Frontal cortex (tissue), 3 donors: ENCODE measurements at regions not wholly inside any gene's neighbourhood (a gene's known extent, or its start where the extent isn't known, plus 50 kb on each side); places are given as distances from the start of the nearest gene placed in this dataset.
A peak's percentile ranks its signal among the peaks of the same experiment; 100 is the strongest.

Experiments used
- DNase-seq, 2 donors: peaks; one replicate each; pipeline ENCODE4 v3.0.0; 2012; ENCODE audit warnings: low spot score in 2 of 2
- FAIRE-seq: peaks from 2 replicates; lab custom pipeline; 2012; peaks lifted over from hg19 to GRCh38; lab: Jason Lieb, UNC
- donor health status: control.
- donor health status: control.
- donor health status: control.

DNA sequence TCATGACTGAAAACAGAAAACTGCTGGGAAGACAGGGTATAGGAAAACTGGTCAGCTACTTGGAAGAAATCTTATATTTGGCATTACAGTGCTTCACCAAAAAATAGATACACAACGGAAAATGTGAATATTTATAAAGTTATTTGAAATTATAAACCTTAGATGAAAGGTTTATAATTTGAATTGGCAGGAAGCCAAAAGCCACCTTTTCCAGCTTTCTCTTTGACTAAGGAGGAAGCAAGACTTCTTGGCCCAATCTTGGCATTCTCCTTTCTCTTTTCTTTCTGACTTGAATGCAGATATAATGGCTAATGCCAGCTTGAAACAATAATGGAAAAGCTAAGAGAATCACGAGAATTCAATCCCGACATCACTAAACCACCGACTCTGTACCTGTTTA is 196.5 kb upstream of the PIK3C3 start:
- DNase-seq (no peak), FAIRE-seq (no peak)

DNA sequence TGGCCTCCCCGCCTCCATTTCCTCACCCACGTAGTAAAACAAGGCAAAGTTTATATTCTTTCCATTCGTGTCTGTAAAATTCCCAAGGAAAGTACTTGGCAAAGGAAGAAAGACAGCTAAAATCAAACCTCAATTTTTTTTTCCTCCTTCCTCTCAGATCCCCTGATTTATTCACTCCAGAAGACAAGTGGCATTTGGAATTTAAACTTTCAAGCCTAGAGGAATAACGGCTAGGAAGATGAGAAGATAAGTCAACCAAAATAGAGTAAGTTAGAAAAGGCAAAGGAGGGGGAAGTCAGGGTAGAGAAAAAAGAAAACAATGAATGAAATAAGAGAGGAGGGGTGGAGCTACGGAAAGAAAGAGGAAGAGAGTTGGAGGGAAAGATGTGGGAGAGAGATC is 198.9 kb upstream of the PIK3C3 start:
- no peak for DNase-seq
- FAIRE-seq, result no peak

DNA sequence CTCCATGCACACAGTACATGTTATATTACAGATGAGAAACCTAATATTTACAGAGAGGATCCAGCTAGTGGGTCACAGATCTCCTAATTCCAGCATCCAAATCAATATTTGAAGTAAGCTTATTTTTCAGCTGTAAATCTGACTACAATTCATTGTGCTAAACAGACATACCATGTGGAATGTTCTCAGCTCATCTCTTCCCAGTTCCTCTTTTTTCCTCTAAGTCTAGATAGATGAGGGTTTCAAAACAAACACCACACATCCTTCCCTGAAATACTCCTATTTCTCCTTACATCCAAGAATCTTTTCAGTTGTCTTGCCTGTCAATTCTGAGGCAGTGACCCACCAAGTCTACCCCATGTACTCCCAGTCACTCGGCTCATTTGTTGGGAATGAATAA is 200.7 kb upstream of the PIK3C3 start:
- no peak for FAIRE-seq
- no peak for DNase-seq

DNA sequence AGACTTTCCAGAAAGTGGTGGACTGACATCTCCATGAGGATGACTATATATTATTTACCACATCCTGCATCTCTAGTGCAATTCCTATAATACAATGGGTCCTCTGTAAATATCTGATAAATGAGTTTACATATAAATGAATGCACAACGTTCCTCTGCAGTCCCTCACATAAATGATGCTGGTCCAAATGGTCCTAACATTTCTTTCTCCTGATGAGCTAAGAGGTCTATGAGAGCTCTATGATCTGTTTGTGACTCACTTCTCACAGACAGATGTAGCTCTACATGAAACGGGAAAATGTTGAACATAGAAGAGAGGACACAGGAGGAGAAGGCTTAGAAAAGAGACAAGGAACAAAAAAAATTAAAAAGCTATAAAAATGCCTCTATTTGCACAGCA is 201.2 kb upstream of the PIK3C3 start:
- FAIRE-seq, result no peak
- DNase-seq, result no peak

DNA sequence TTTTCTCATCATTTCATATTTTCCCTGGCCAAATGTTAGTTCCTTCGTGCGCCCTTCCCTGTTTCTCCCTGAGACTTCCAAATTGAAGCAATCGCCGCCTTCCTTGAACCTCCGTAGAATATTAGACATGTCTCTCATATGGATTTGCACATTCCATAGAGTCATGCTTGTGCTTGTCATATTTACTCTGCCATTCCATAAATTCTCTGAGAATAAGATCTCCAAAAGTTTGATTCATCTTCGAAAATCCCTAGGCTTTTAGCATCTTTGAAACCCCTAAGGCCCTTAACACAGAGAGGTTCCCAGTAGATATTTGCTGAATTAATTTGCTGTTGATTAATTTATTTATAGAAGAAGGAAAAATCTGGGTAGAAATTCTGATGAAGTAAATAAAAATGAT is 202.2 kb upstream of the PIK3C3 start:
- DNase-seq (no peak), FAIRE-seq (no peak)

DNA sequence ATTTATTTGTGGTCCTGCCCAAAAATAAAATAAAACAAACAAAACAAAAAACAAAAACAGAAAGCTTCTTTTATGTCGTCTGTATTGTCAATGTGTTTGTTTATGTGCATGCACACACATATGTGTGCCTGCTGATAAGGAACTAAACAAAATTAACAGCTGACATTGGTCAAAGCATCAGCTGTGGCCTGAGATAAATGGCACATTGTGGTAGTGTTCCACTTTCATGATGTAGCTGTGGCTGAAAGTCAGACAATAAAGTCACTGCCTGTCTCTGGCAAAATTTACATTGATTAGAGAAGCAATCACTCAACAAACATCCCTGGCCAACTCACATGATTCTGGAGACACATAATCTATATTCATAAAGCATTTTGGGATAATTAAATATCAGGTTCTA is 203.4 kb upstream of the PIK3C3 start:
- no peak for DNase-seq
- FAIRE-seq, result no peak

DNA sequence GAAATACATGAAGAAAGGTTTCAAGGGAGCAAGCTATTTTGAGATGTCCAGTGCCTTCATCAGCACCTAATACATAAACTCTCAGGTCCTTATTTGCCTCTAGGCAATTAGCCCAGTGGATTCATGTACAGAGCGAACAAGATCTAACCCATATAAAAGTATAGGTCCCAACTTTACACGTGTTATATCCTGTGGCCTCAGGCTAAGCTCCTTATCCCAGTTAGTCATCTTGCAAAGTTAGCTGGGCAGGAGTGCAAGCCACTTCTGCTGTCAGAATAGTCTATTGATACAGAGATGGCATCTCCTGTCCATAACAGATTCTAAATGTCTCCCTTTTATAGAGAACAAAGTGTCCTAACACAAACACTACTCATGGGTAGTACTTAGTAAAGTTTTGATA is 203.9 kb upstream of the PIK3C3 start:
- no peak for FAIRE-seq
- DNase-seq, result no peak

DNA sequence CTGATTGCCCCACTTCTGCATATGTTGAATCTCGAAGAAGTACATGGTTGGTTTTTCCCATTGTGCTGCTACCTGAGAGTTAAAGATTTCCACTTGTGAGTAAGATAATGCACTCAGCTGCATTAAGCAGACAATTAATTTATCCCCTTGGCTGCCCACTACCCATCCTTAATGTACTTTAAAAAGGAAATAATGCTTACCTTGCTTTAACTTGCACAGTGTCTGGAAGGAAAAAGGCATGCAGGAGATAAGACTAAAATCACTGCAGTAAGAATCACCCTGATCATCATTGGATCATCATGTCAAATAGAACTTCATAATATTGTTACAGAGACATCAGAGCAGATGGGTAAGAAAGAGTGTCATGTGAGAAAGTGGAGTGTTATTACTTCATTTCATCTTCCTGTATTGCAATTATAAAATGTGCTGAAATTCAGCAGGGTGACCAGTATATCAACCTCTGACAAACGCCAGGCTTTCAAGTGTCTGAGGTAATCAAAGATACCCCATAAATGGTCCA is 207.3 kb upstream of the PIK3C3 start:
- DNase-seq (no peak), FAIRE-seq (no peak)

DNA sequence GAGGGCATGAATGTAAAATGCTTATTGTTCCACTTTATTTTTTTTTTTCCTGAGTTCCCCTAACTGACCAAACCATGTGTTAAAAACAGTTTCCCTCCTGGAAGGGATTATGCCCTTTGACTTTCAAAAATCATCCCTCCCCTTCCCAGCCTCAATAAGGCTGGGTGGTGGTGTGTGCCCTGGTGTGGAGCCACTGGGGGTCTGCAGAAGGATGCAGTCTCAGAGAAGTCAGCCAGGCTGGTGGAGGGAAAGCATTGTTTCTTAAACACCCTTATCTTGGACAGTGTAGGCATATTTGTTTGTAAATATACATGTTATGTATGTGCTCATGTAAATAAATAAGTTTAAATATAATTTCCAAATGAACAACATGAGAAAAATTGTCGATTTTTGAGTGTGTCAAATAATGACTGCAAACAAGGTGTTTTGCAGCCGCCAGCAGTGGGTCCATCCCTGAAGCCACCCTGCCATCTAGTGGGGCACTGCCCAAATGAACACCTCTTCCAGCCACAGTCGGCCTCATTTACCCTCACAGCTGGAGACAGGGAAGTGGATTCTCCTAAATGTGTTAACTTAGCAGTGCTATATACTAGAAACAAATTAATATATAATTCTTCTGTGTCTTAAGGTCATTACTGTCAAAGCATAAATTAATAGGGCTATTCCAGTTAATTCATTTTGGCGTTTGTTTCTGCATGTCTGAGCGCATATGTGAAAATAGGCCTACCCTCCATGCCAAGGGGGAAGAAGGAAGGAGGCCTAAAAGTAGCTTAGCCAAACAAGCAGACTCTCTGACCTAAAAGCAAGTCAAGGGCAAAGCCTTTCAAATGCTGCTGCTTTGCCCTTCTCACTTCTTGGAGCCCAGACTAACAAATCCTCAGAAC is 209.6 kb upstream of the PIK3C3 start:
- peak in 1 of 2 donors; percentile 31 for DNase-seq
- FAIRE-seq, result no peak

DNA sequence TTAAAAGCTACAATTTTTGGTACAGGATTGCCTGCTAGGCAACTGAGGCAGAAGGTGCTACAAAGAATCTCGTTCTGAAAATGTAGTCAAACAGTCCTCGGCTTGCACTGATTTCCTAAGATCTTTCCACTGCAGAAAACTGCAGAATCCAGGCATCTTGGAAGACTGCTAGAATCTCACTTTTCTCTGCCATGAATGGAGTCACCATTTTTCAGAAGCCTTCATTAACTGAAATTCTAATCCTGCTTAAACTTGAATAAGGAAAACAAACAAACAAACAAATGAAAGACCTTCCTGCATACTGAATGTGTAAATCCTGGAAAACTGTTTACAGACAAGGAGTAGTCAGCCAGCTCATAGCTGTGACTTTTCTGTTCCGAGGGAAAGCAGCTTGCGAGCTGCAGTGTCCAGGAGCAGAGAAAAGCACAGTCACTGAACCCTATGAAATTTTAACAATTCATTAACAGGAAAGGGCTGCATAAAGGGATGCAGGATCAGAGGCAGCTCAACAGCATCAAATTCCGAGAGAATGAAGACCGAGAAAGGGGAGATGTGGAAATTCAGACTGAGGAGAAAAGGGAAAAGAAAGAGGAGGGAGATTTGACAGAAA is 210.5 kb upstream of the PIK3C3 start:
- DNase-seq (no peak), FAIRE-seq (no peak)

DNA sequence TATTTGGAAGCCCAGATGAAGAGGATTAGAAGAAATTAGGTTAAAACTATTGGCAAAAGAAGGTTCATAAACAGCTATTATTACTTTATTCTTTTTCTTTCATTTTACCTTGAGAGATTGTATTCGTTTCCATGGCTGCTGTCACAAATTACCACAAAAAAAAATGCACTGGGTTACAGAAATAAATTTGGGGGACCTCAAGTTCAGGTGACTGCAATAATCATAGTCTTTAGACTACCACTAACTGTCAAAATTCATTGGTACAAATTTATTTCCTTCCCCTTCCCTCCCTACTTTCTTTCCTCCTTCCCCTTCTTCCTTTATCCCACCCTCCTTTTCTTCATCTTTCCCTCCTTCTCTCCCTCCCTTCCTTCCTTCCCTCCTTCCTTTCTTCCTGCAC is 217.8 kb upstream of the PIK3C3 start:
- FAIRE-seq (no peak), DNase-seq (no peak)

DNA sequence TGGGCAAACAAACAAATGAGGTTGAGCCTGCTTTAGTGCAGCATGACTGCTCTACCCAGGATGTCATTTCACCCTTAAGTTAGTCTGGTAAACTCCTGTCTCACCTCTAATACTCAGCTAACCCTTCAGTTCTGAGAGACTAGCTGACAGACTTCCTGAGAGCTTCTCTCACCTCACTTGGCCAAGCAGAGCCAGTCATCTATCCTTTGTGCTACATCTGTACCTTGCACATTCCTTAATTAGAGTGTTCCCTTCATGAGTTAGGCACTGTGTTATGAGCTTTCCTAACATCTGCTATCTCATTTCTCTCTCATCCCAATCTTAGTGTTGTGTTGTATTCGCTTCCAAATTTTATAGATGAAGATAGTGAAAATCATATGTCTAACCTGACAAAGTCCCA is 220.1 kb upstream of the PIK3C3 start:
- DNase-seq (no peak), FAIRE-seq (no peak)

DNA sequence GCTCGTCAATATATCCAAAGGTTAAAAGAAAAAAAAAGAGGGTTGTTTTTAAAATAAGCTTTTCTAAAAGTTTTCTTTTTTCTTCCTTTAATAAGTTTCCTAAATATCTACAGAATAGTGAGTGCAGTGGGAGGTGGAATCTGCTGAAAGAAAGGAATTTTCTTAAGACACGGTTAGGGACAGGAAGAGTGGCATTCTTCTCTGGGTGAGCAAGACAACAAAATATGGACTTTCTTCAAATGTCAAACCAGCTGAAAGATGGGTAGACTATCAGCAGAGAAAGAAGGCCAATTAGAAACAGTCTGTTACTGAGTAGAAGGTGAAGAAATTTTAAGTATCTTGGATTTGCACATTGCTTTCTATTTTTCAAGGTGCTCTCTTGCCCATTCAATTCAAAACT is 222.7 kb upstream of the PIK3C3 start:
- FAIRE-seq, result no peak
- no peak for DNase-seq

DNA sequence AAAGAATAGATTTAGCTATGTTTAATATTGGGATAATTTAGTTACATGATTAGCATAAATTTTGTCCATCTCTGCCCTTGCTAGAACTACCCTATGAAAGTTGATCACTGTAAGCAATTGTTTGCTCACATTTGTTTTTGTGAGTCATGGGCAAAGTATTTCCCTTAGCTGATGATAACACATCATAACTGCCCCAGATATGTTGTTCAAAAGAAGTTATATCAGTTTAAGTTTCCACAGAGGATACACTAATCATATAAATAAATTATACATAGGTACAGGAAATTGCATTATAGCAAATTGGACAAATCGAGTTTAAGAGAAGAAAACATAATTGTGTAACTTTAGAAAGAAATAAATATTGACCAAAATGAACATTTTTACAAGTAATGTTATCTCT is 223.2 kb upstream of the PIK3C3 start:
- FAIRE-seq (no peak), DNase-seq (no peak)

DNA sequence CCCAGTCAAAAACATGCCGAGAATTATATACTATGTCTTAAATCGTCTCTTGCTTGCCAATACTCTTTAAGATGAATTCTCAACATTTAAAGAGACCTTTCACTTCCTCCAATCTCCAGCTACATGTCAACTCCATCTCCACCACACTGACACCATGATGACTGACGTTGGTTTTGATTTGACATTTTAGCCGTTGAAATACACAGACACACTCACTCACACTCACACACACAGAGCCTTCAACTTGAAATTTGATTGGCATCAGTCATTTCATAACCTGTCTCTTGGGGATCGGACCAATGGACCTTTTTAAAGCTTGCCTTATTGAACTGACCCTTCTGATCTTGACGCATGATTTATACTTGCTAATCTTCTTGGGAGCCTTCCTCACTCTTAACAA is 230.8 kb upstream of the PIK3C3 start:
- no peak for FAIRE-seq
- no peak for DNase-seq

DNA sequence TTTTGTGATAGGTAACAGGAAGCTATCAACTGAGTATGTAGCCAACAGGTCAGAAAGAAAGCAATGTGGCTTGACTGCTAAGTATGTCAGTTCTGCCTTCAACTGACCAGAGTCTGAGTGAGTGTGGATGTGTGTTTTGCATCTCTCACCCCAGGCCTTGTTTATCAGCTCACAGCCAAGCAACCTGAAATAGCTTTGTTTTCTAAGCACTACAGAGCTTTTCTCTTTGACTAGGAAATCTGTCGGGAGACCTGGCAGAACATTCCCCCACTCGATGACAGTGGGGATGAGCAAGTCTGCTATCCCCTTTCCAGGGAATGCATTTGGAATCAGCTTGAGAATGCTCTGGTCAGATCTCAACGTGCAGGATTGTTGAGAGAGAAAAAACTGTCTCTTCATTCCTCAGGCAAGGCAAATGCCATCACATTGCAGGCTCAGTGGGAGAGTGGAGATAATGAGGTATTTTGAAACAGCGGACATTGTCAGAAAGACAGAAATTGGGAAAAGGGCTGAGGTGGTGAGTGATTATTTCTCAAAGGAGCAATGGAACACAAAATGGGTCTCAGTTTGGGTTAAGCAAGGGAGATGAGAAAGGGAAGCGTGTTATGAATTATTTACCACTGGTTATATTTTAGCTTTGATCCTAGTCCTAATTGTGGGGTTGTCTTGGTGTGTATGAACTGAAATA is 233.8 kb upstream of the PIK3C3 start:
- DNase-seq (no peak), FAIRE-seq (no peak)

DNA sequence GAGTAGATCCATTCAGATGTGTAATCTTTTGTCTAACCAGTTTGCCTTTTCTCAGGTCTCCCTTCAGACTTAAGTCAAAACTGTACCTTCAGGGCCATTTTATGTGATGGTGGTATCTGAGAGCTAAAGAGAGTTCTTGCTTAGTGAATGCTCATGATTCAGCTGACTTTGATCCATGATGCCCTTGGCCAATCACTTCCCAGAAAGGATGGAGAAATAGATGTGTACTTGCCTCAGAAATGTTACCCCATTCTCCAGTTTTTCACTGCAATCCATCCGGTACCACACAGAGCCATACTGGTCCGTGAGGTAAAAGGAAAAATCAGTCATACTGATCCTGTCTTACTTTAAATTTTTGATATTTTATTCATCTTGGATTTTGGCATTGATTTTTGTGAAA is 234.8 kb upstream of the PIK3C3 start:
- FAIRE-seq (no peak), DNase-seq (no peak)

DNA sequence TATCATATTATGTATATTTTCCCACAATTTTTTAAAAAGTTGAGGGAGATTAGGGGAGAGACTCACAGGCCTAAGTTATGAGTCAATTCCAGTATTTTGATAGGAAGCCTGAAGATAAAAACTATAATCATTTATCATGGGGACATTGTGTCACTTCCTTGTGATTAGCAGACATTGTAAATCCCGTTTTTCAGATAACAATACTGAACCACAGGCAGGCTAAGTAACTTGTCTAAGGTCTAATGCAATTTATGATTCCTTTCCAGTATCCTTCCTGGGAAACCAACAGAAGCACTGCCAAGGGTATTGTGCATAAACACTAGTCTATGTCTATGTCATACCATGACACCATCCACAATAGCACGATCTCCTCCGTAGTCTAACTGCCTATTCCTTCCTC is 235.2 kb upstream of the PIK3C3 start:
- FAIRE-seq, result no peak
- DNase-seq, result no peak

DNA sequence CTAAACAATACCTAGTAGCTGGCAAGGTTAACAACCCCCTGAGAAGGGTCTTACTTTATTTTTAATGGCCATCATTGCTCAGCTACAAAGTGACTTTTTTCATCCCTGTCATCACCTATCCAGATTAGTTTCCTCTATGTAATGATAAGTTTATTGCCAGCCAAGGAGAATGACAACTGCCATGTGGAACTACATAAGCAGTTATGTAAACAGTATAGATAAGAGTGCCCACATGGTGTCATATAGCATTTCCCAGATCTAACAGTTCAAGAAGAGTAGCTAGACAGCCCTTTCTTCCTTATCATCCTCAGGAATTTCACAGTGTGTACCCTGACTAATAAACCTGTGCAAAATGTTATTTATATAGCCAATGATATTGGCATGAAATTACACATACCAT is 240.2 kb upstream of the PIK3C3 start:
- DNase-seq, result no peak

DNA sequence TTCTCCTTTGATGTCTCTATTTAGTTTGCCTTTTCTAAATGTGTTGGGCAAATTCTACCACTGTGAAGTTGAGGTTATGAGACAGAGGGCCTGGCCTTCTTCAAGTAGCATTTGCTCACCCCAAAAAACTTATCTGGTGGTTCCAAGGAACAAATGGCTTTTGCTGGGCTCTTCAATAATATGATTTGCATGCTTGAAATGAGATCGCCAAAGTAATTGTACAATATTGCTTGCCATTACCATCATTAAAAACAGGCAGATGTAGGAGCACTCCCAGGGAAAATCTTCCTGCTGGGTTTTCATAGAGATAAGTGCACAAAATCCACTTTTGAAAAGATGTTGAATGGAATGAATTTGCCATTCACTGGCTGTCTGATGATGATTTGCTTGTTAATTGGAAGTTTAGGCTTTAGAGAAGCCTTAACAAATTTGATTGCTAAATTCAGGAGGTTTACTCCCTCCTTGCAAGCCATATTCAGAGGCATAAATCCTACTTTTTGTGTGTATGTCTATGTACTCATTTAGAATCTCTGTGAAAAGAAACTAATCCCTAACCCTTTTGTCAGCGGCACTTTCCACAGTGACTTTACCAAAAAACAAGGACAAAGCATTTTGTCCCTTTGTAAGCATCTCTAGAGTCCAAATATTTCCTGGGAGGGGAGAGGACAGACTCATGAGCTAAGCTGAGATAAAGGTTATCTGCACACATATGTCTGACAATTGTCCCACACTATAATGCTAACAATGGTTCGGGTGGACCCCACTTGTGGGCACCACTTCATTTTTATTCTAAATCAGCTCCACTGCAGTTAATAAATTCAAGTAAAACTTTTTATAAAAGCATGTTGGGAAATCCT is 240.8 kb upstream of the PIK3C3 start:
- no peak for FAIRE-seq

More for the DNA sequence above, 240.2 kb upstream of the PIK3C3 start:
- no peak for FAIRE-seq

More for the DNA sequence above, 240.8 kb upstream of the PIK3C3 start:
- no peak for DNase-seq
